ENCODE measurements at regions not wholly inside any gene's neighbourhood (a gene's known extent, or its start where the extent isn't known, plus 50 kb on each side); places are given as distances from the start of the nearest gene placed in this dataset.

DNA sequence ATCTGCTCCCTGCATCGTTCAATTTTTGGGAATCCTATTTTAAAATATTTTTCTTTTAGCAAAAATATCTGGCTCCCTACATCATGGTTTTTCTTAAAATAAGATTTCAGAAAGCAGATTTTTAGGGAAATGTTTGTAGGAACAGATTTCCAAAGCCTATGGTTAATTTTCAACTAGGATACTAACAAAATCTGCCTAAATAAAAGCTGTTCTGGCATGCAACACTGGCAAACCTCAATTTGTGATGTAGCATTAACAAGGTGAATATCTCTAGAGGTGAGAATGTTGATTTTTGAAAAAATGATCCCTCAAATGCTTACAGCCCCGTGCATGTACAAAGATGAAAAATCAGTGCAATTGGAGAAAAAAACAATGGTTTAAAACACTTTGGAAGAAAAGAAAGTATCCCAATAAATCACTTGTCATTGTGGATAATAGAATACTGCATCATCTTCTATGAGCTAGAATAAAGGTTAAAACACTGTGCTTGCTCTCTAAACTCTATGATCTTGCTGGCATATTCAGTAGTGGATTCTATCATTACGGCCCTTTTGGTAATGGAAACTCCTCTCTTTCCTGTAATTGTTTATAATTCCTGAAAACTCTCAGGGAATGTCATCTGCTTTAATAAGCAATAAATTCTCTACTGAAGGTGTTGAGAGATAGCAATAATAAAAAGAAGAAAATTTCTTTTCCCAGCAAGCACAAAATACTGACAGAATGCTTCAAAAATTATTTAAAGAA, 97.6 kb downstream of the C4orf33 start:
- ATAC-seq, result no peak
- TF ChIP-seq ZC3H10 (CRISPR knock-in tag; IDR thresholded peaks at IDR 0.05) (no peak), TOX (CRISPR knock-in tag; IDR thresholded peaks at IDR 0.05; ENCODE audit: borderline replicate concordance) (no peak), ZNF70 (CRISPR knock-in tag; IDR thresholded peaks at IDR 0.05) (no peak), ZFP3 (CRISPR knock-in tag; IDR thresholded peaks at IDR 0.05) (no peak), ZNF8 (CRISPR knock-in tag; IDR thresholded peaks at IDR 0.05) (no peak), SNAI2 (CRISPR knock-in tag; IDR thresholded peaks at IDR 0.05) (no peak), PPARA (CRISPR knock-in tag; IDR thresholded peaks at IDR 0.05; ENCODE audit: borderline replicate concordance) (no peak), CSDC2 (CRISPR knock-in tag; IDR thresholded peaks at IDR 0.05) (no peak), GLIS3 (CRISPR knock-in tag; IDR thresholded peaks at IDR 0.05) (no peak), RARB (CRISPR knock-in tag; IDR thresholded peaks at IDR 0.05) (no peak), ISL1 (CRISPR knock-in tag; IDR thresholded peaks at IDR 0.05) (no peak), ARNTL (CRISPR knock-in tag; IDR thresholded peaks at IDR 0.05; ENCODE audit: borderline replicate concordance, low read depth) (no peak), ZNF565 (CRISPR knock-in tag; conservative IDR thresholded peaks at IDR 0.05; ENCODE audit: low read depth) (no peak), OSR1 (CRISPR knock-in tag; IDR thresholded peaks at IDR 0.05) (no peak), ZFP30 (CRISPR knock-in tag; IDR thresholded peaks at IDR 0.05) (no peak)
- TF ChIP-seq, protein P1, sequence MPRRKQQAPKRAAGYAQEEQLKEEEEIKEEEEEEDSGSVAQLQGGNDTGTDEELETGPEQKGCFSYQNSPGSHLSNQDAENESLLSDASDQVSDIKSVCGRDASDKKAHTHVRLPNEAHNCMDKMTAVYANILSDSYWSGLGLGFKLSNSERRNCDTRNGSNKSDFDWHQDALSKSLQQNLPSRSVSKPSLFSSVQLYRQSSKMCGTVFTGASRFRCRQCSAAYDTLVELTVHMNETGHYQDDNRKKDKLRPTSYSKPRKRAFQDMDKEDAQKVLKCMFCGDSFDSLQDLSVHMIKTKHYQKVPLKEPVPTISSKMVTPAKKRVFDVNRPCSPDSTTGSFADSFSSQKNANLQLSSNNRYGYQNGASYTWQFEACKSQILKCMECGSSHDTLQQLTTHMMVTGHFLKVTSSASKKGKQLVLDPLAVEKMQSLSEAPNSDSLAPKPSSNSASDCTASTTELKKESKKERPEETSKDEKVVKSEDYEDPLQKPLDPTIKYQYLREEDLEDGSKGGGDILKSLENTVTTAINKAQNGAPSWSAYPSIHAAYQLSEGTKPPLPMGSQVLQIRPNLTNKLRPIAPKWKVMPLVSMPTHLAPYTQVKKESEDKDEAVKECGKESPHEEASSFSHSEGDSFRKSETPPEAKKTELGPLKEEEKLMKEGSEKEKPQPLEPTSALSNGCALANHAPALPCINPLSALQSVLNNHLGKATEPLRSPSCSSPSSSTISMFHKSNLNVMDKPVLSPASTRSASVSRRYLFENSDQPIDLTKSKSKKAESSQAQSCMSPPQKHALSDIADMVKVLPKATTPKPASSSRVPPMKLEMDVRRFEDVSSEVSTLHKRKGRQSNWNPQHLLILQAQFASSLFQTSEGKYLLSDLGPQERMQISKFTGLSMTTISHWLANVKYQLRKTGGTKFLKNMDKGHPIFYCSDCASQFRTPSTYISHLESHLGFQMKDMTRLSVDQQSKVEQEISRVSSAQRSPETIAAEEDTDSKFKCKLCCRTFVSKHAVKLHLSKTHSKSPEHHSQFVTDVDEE (CRISPR knock-in tag; IDR thresholded peaks at IDR 0.05), result no peak
- TF ChIP-seq, protein P2, sequence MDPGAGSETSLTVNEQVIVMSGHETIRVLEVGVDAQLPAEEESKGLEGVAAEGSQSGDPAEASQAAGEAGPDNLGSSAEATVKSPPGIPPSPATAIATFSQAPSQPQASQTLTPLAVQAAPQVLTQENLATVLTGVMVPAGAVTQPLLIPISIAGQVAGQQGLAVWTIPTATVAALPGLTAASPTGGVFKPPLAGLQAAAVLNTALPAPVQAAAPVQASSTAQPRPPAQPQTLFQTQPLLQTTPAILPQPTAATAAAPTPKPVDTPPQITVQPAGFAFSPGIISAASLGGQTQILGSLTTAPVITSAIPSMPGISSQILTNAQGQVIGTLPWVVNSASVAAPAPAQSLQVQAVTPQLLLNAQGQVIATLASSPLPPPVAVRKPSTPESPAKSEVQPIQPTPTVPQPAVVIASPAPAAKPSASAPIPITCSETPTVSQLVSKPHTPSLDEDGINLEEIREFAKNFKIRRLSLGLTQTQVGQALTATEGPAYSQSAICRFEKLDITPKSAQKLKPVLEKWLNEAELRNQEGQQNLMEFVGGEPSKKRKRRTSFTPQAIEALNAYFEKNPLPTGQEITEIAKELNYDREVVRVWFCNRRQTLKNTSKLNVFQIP (CRISPR knock-in tag; IDR thresholded peaks at IDR 0.05; ENCODE audit: borderline replicate concordance, low read depth), result no peak
- TF ChIP-seq, protein P3, sequence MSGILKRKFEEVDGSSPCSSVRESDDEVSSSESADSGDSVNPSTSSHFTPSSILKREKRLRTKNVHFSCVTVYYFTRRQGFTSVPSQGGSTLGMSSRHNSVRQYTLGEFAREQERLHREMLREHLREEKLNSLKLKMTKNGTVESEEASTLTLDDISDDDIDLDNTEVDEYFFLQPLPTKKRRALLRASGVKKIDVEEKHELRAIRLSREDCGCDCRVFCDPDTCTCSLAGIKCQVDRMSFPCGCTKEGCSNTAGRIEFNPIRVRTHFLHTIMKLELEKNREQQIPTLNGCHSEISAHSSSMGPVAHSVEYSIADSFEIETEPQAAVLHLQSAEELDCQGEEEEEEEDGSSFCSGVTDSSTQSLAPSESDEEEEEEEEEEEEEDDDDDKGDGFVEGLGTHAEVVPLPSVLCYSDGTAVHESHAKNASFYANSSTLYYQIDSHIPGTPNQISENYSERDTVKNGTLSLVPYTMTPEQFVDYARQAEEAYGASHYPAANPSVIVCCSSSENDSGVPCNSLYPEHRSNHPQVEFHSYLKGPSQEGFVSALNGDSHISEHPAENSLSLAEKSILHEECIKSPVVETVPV (CRISPR knock-in tag; IDR thresholded peaks at IDR 0.05), result no peak
- TF ChIP-seq, protein P4, sequence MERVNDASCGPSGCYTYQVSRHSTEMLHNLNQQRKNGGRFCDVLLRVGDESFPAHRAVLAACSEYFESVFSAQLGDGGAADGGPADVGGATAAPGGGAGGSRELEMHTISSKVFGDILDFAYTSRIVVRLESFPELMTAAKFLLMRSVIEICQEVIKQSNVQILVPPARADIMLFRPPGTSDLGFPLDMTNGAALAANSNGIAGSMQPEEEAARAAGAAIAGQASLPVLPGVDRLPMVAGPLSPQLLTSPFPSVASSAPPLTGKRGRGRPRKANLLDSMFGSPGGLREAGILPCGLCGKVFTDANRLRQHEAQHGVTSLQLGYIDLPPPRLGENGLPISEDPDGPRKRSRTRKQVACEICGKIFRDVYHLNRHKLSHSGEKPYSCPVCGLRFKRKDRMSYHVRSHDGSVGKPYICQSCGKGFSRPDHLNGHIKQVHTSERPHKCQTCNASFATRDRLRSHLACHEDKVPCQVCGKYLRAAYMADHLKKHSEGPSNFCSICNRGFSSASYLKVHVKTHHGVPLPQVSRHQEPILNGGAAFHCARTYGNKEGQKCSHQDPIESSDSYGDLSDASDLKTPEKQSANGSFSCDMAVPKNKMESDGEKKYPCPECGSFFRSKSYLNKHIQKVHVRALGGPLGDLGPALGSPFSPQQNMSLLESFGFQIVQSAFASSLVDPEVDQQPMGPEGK (CRISPR knock-in tag; IDR thresholded peaks at IDR 0.05; ENCODE audit: borderline replicate concordance), result no peak

- TF ChIP-seq, protein P2 (CRISPR knock-in tag; IDR thresholded peaks at IDR 0.05; ENCODE audit: borderline replicate concordance, low read depth), result no peak
- TF ChIP-seq RARB (CRISPR knock-in tag; IDR thresholded peaks at IDR 0.05) (no peak), SNAI2 (CRISPR knock-in tag; IDR thresholded peaks at IDR 0.05) (no peak), ZNF565 (CRISPR knock-in tag; conservative IDR thresholded peaks at IDR 0.05; ENCODE audit: low read depth) (no peak), GLIS3 (CRISPR knock-in tag; IDR thresholded peaks at IDR 0.05) (no peak), TOX (CRISPR knock-in tag; IDR thresholded peaks at IDR 0.05; ENCODE audit: borderline replicate concordance) (no peak)
- ATAC-seq, result no peak
Measured at GRCh38 chr4:129208481-129208880, 112.5 kb downstream of the C4orf33 start.

- ATAC-seq, result no peak
- TF ChIP-seq ARNTL (CRISPR knock-in tag; IDR thresholded peaks at IDR 0.05; ENCODE audit: borderline replicate concordance, low read depth) (no peak), OSR1 (CRISPR knock-in tag; IDR thresholded peaks at IDR 0.05) (no peak), RARB (CRISPR knock-in tag; IDR thresholded peaks at IDR 0.05) (no peak), ZNF70 (CRISPR knock-in tag; IDR thresholded peaks at IDR 0.05) (no peak), ZFP3 (CRISPR knock-in tag; IDR thresholded peaks at IDR 0.05) (no peak), ESRRG (CRISPR knock-in tag; IDR thresholded peaks at IDR 0.05) (no peak), CSDC2 (CRISPR knock-in tag; IDR thresholded peaks at IDR 0.05) (no peak), ZFP30 (CRISPR knock-in tag; IDR thresholded peaks at IDR 0.05) (no peak), ISL1 (CRISPR knock-in tag; IDR thresholded peaks at IDR 0.05) (no peak), ZC3H10 (CRISPR knock-in tag; IDR thresholded peaks at IDR 0.05) (no peak), SNAI2 (CRISPR knock-in tag; IDR thresholded peaks at IDR 0.05) (no peak), ZNF565 (CRISPR knock-in tag; conservative IDR thresholded peaks at IDR 0.05; ENCODE audit: low read depth) (no peak)
- TF ChIP-seq, protein P4 (CRISPR knock-in tag; IDR thresholded peaks at IDR 0.05; ENCODE audit: borderline replicate concordance), result no peak
- TF ChIP-seq, protein P2 (CRISPR knock-in tag; IDR thresholded peaks at IDR 0.05; ENCODE audit: borderline replicate concordance, low read depth), result no peak
Measured at GRCh38 chr4:129213692-129214091, 117.7 kb downstream of the C4orf33 start.
